PC-9 (cell line): ENCODE measurements at regions not wholly inside any gene's neighbourhood (a gene's known extent, or its start where the extent isn't known, plus 50 kb on each side); places are given as distances from the start of the nearest gene placed in this dataset.

Experiments used
- CTCF ChIP-seq: fragments of 200-600 bp; sonication (generic); conservative IDR thresholded peaks from 2 replicates; pipeline ENCODE4 v1.6.1; 2017; ENCODE audit warnings: mixed run types, antibody characterized with exemption, mild to moderate bottlenecking, moderate library complexity
- EZH2 ChIP-seq: fragments of 200-600 bp; sonication (generic); IDR thresholded peaks from 2 replicates; pipeline ENCODE4 v1.8.0; 2017; ENCODE audit warnings: antibody characterized with exemption, low read depth

GRCh38 chr1:5109633-5110032, 455.2 kb downstream of the AJAP1 start:
- TF ChIP-seq EZH2 (no peak), CTCF (no peak)
